T-helper 9 cell (primary cell): ENCODE measurements at regions not wholly inside any gene's neighbourhood (a gene's known extent, or its start where the extent isn't known, plus 50 kb on each side); places are given as distances from the start of the nearest gene placed in this dataset.
"Not testable (repeated sequence)": the region's sequence is repeated elsewhere in the genome, so short reads cannot be mapped to it uniquely, and the experiment has no call there.

Experiments used
- DNase-seq: peaks from one replicate; pipeline ENCODE4 v3.0.0-alpha.2; 2020

- no peak for DNase-seq
Measured at GRCh38 chr14:53655080-53655785, 301.4 kb downstream of the BMP4 start.

GRCh38 chr14:53652068-53652467 lies 304.6 kb downstream of the BMP4 start:
- no peak for DNase-seq

DNA sequence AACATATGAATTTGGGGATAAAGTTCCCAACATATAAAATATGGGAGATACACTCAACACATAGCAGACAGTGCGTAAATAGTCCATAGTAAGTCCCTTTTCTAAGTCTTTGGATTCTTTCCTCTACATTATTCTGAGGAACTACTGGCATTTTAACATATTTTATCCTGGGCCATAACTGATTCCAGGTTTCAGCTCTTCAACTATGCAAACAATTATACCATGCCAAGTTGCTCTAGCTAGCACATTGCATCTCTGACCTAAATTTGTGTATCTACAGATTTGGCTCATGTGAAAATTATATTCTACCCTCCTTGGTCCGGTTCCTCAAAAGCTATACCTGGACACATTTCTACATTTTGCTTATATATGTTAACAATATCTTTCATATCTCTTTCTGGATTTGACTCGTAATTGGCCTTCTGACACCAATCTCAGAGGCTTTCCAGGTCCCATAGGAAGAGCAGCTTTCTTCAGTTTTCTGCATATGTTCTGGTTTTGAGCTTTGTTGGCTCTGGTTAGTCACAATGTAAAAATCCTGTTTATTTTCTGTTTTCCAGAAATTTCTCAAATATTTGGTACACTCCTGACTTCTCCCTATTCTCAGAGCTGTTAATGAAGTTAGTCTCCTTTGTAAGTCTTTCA lies 305.4 kb downstream of the BMP4 start:
- no peak for DNase-seq

GRCh38 chr14:53646925-53647324 lies 309.7 kb downstream of the BMP4 start:
- DNase-seq: no peak

DNA sequence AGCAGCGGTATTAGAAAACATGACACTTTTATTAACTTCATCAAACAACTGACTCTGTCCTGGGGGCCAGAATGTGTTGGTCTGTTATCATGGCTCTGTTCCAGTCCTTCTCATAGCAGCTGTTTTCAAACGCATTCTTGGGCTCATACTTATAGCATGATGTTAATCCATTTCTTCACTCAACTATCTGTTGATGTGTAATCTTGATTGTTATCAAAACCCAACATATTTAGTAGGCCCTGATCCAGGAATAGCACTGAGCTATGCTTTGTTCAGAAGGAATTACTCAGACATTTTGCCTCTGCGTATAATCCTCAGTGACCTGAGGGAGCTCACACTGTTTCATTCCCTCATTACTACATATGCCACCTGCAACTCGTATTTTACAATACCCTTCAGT lies 315.9 kb downstream of the BMP4 start:
- no peak for DNase-seq

DNA sequence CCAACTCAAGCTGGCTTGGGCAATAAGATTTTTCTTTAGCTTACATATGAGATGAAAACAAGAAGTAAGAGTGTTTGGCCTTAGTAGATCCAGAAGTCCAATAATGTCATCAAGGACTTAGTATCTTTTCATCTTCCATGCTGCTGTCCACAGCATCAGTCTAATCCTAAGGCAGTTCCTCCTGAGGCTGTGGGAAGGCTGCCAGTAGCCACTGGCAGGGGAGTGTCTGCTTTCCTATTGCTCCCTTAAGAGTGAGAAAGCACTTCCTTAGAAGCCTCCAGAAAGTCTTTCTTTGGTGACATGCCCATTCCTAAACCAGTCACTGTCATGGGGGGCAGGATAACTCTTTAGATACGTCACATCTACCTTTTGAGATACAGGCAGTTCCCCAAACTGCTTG lies 317.7 kb downstream of the BMP4 start:
- DNase-seq: no peak

GRCh38 chr14:53634793-53635192 lies 321.8 kb downstream of the BMP4 start:
- no peak for DNase-seq

- DNase-seq: no peak
Measured at GRCh38 chr14:53630336-53630735, 326.3 kb downstream of the BMP4 start.

GRCh38 chr14:53628732-53629430 lies 327.7 kb downstream of the BMP4 start:
- DNase-seq: no peak

DNA sequence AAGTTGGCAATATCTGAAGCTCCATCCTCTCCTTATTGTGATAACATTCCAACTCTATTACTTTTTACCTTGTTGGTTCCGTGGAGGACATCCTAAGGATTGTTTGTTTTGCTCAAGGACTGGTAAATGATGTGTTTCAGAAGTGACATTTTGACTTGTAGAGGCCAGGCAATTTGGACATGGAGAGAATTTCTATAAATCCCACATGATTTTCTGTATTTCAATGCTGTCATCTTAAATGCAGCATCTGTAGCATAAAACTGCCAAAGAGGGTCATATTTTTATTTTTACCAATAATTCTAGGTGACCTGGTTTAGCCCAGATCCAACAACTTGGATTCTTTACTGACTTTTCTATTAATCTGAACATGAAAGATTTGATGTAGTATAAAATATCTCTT lies 328.4 kb downstream of the BMP4 start:
- no peak for DNase-seq

GRCh38 chr14:53626761-53627160 lies 329.9 kb downstream of the BMP4 start:
- DNase-seq: no peak

DNA sequence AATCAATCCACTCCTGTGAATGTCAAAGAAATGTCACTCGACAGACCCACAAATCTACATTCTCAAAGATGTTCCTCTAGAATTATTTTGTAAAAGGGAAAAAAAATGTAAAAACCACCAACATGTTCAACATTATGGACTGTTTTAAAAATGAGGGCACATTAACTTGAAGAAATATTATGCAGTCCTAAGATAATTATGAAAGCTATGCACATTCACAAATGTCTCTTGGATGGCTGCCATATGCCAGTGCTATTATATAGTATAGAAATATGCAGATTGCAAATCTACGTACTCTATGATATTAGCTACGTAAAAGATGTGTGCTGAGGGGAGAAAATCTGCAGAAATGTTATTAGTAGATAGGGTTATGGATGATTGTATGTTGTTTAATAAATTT lies 334.2 kb downstream of the BMP4 start:
- DNase-seq: no peak

GRCh38 chr14:53621921-53622320 lies 334.7 kb downstream of the BMP4 start:
- no peak for DNase-seq

DNA sequence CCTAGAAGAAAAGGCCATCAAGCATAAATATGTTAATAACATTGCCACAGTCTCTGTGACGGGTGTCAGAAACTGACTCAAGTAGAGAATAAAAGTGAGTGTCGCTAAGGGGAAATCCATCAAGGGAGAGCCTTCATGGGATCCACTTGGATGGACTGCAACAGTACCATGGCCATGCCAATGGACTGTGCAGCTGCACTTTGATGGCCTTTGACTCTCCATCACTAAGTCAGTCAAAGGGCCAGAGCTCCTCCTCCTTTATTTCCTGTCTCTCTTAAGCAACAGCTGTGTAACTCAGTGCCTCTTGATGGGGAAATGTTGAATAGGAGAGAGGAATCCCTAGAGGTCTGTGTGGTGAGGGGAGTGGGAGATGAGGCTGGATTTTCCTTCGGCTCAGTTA lies 335.2 kb downstream of the BMP4 start:
- DNase-seq: no peak

- no peak for DNase-seq
Measured at GRCh38 chr14:53620890-53621289, 335.7 kb downstream of the BMP4 start.

GRCh38 chr14:53620317-53620716 lies 336.3 kb downstream of the BMP4 start:
- DNase-seq: no peak

DNA sequence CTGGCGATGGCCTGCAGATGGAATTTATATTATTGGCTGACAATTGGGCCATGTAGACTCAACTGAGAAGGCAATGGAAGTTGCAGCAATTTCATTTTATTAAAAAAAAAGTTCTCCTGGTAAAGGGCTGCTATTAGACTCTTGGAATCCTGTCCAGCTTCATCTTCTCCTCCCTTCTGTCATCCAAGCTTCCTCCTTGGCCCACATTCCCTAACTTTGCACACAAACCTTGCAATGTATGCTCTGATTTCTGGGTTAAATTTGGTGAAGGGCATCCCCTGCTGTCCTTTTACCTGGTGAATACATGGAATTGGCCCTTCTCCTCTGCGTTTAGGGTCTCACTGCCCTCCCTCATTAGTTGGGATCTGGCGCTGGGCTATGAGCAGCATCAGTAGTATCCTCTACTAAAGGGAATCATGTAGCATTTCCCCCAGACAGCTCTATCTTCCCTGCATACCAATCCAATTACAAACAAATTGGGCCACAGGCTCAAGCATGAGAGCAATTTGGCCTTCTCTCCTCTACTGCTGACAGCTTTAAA lies 336.9 kb downstream of the BMP4 start:
- DNase-seq: no peak

DNA sequence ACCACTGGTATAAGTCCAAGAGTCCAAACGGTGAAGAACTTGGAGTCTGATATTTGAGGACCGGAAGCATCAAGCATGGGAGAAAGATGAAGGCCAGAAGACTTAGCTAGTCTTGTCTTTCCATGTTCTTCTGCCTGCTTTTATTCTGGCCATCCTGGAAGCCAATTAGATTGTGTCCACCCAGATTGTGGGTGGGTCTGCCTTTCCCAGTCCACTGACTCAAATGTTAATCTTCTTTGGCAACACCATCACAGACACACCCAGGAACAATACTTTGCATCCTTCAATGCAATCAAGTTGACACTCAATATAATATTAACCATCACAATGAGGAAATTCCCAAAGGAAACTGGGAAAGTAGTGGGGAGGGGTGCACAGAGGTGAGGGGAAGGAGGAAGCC lies 340.1 kb downstream of the BMP4 start:
- DNase-seq: not testable (repeated sequence)

DNA sequence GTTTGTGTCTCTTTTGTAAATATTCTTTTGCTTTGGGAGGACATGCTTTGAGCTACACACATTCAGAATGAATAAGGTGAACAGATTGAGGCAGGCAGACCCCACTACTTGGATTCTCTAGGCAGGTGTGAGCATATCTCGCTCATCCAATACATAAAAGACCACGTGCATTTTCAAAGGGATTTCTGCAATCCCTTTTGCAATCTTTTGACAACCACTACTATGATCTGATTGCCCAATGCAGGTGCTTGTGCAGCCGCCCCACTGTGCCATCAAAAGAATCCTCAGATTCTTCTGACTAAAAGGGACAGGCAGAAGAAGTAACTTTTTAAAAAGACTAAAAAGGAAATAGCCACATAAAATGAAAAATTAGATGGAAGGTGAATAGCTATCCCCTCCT lies 341.4 kb downstream of the BMP4 start:
- DNase-seq: no peak

GRCh38 chr14:53613404-53614253 lies 343.0 kb downstream of the BMP4 start:
- DNase-seq: no peak

DNA sequence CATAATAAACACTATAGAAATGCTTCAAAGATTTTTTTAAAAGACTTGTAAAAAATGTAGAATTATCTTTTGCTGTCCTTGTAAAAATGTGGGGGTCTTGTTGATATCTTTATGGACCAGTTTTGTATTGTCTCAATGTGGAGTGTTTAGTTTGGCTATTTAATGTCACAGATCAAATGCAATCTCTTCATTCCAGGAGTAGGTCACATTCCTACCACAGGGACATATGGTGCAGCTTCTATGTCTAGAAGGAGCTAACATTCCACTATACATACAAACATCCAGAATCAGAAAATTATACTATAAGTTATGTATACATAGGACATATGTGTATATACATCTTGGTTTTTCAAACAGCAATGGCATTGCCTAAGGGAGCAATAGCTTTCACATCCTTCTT lies 345.7 kb downstream of the BMP4 start:
- DNase-seq: no peak

DNA sequence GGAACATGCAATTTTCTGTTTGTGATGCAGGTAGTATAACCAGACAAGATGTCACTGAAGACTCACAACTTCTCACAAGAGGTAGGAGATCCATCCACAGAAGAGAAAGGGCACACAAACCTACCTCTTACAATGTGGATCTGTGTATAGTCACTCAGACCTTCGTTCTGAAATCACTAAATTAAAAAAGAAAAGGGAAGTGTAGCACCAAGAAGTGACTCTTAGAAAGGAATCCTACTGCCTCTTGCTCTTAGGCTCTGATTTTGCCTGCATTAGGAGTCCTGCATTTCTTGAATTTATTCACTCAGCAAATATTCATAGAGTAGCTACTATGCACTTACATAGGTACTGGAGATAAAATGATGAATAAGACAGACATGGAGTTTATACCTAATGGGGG lies 347.6 kb downstream of the BMP4 start:
- no peak for DNase-seq

- no peak for DNase-seq
Measured at GRCh38 chr14:53608369-53608768, 348.3 kb downstream of the BMP4 start.
